GM18505 (cell line): ENCODE measurements at regions not wholly inside any gene's neighbourhood (a gene's known extent, or its start where the extent isn't known, plus 50 kb on each side); places are given as distances from the start of the nearest gene placed in this dataset.

Source experiments
- ATAC-seq: cut with Tn5 transposase; IDR thresholded peaks from one replicate; pipeline ENCODE4 v1.9.1; 2021; ENCODE audit not compliant: unreplicated experiment
- POLR2A ChIP-seq: IDR thresholded peaks from 4 replicates; pipeline ENCODE4 v1.6.1; 2011; ENCODE audit warnings: borderline replicate concordance; ENCODE audit not compliant: insufficient read depth, insufficient read length; ENCODE audit errors: extremely low read depth

- no peak for TF ChIP-seq POLR2A
- ATAC-seq, result no peak
Measured at GRCh38 chr18:41585512-41585911, 369.5 kb upstream of the PIK3C3 start.

DNA sequence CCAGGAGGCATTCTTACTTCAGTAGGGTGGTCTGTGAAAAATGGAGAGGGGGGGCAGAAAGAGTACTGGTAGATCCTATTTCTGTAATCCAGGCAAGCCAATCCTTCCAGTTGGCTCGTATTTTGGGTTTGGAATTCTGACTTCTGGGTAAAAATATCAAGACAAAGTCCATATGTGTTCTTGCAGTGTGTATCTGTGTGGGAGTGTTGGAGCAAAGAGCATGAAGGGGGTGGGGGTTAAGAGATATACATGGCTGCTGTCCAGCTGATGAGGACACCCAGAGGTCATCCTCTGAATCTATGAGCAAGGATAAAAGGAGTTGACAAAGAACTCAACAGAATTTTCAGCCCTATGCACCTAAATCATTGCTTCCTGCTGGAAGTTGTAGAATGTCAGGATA lies 375.8 kb upstream of the PIK3C3 start:
- TF ChIP-seq POLR2A, result no peak
- ATAC-seq, result no peak

- ATAC-seq, result no peak
- TF ChIP-seq POLR2A, result no peak
Measured at GRCh38 chr18:41577529-41577928, 377.5 kb upstream of the PIK3C3 start.

GRCh38 chr18:41576643-41577042 lies 378.4 kb upstream of the PIK3C3 start:
- no peak for TF ChIP-seq POLR2A
- no peak for ATAC-seq

DNA sequence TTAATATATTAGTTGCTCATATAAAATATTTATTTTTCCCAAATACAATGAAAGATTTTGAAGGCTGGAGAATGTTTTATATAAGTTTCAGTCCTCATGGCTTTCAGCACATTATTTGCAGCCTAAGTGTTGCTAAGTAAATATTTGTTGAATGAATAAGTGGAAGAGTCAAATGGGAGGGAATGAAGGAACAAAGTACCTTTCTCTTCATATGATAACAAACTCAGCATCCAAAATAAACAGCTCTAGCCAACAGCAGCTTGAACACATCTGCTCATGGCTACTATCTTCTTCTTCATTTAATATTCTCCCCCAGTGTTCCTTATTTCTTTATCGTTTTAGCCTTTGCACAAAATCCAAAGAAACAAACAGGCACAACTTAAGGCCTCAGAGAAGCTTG lies 385.2 kb upstream of the PIK3C3 start:
- ATAC-seq, result no peak
- no peak for TF ChIP-seq POLR2A

- TF ChIP-seq POLR2A, result no peak
- ATAC-seq, result no peak
Measured at GRCh38 chr18:41561961-41562360, 393.1 kb upstream of the PIK3C3 start.

GRCh38 chr18:41558715-41559114 lies 396.3 kb upstream of the PIK3C3 start:
- no peak for TF ChIP-seq POLR2A
- ATAC-seq, result no peak

DNA sequence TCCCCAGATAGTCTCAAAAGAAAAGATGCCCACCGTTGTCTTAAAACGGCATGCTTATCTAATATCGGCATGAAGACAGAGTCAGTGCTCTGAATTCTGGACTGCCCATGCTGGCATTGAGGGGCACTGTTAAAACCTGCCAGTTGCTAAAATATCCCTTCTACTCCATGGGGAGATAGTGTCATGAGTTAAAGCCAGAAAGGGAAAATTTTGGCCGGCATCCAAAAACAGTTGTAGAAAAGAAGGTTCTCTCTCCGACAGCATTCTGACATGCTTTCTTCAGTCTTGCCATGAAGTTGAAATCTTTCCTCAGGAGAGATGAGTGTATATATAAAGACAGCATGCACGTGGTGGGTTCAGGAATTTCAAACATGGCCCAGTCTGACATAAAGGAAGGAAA lies 401.3 kb upstream of the PIK3C3 start:
- no peak for ATAC-seq
- no peak for TF ChIP-seq POLR2A

DNA sequence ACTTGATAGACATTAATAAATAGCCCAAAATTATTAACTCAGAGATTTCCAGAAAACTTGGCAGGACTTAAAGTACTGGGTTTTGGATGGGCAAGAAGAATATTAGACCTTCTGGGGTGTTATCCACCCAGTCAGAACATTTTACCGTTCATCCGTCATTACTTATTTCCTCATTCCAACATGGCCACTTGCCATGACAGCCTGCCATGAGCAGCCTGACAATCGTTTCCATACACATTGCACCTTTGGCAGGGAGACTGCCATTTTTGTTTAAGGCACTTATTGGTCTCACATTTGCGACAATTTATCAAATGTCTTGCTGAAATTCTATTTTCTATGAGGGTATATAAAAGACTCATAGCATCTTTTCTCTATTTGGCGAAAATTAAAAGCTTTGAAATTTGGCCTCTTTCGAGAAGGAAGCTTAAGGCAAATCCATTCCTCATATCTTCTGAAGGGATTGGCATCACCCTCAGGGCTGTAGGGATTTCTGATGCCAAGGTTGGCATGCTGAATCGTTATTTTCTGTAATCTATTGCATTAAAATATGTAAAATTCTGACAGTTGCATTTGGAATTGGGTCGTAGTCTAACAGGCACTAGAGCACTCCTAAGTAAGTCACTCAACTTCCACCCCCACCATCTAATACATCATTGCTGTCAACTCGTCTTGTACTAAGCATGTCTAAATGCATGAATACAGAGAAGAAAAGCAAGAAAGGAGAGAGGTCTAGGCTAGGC lies 406.3 kb upstream of the PIK3C3 start:
- no peak for TF ChIP-seq POLR2A
- ATAC-seq, result no peak

- no peak for ATAC-seq
- no peak for TF ChIP-seq POLR2A
Measured at GRCh38 chr18:41545091-41545888, 409.7 kb upstream of the PIK3C3 start.

GRCh38 chr18:41543815-41544214 lies 411.2 kb upstream of the PIK3C3 start:
- no peak for TF ChIP-seq POLR2A

GRCh38 chr18:41540237-41540871 lies 414.7 kb upstream of the PIK3C3 start:
- no peak for TF ChIP-seq POLR2A
- ATAC-seq, result no peak

More at GRCh38 chr18:41543815-41544214, 411.2 kb upstream of the PIK3C3 start:
- no peak for ATAC-seq

DNA sequence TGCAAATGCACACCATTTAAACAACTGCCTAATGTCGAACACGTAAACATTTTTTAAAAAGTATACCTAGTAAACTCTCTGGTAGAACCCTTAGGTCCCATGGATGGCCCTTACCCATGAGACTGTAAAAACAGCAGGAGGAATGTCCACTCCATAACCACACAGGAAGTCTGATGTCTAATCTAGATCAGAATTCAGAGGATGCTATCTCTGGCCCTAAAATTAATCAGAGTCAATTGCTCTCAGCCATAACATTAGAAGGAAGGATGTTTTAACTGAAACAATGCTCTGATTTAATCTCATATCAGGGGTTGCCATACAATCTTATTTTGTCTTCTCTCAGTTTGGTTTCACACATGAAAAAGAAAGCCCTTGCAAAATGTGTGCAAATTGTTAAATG lies 416.3 kb upstream of the PIK3C3 start:
- no peak for TF ChIP-seq POLR2A
- no peak for ATAC-seq

- ATAC-seq, result no peak
- TF ChIP-seq POLR2A, result no peak
Measured at GRCh38 chr18:41537666-41538065, 417.4 kb upstream of the PIK3C3 start.

DNA sequence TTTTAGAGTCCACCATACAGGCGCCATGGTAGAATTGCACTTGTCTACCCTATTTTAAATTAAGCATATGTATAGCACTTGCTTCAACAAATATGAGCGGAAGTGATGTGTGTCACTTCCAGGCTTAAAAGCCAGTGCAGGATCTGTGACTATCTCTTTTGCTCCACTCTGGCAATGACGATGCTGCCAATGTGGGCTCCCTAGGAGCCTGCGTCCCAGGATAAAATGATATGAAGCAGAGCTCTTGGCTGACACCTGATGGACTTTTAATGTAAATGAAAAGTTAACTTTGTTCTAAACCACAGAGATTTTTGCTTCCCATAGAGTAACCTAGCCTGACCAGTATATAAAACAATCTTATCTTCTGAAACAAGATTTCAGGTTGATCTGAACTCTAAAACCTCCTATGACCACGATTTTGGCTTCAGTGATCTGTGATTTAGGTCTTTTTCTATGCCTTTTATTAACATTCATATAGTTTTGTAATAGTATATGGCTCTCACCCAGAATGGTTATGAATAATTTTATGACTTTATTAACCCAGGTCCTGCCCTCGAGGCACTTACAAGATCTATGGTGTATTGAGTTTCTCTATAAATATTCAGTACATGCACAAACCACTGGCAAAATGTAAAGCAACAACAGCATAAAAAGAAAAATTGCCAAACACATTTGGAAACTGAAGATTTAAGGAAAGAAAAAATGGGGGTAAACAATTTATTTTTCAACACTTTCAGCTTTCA lies 422.5 kb upstream of the PIK3C3 start:
- TF ChIP-seq POLR2A, result no peak
- ATAC-seq, result no peak
